ELR (cell line): ENCODE measurements at regions not wholly inside any gene's neighbourhood (a gene's known extent, or its start where the extent isn't known, plus 50 kb on each side); places are given as distances from the start of the nearest gene placed in this dataset.

Source experiments
- DNase-seq: peaks from one replicate; pipeline ENCODE4 v3.0.0-alpha.2; 2015; ENCODE audit warnings: low read depth

GRCh38 chrX:8319359-8319758, 145.3 kb upstream of the VCX3B start:
- no peak for DNase-seq

DNA sequence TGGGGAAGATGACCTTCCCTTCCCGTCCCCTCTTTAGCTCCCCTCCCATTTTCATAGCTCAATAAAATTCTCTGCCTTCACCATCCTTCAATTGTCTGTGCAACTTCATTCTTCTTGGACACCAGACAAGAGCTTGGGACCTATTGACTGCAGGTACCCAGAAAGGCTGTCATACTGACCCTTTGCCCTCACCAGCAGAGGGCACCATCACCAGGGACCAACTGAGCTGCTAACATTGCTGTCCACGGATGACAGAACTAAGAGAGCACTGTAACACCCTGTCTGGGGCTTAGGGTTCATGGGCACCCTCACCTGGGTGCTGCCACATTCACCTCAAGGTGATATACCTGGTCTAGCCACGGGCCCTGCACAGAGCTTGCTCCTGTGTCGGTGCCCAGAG, 141.3 kb upstream of the VCX3B start:
- DNase-seq = no peak

DNA sequence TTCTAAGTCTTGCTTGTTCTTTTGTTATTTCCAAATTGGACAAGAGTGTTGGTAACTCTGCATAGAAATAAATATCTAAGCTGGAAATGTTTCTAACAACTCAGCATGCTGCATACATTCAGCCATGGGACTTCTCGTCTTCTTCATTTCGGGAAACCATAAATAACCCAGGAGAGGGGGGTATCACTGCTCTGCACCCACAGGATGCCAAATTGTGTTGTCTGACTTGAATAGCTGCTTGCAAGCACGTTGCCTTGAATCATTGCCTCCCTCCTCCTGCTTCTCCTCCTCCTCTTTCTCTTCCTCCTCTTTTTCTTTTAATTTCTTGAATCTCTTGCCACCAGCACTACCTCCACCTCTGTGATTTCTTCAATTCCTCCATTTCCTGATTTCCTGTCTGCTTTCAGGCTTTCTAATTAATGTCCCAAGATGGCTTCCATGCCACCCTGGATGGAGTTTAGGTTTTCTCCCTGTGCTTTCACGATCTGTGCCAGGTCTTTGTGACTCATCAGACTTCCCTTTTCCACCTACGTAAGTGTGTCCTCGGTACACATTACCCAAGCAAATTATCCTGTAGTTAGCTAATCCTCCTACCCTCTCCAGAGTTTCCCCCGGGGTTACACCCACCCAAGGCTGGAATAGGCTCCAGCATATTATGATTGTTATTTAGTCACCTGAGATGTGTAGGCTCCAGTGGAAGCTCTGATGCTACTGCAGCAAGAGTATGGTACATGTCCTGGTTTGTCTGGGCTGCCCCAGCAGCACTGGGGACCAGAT, 122.6 kb upstream of the VCX3B start:
- peak; percentile 34 for DNase-seq

- peak; percentile 64 for DNase-seq
Observed at GRCh38 chrX:8345473-8345872, 119.2 kb upstream of the VCX3B start.

DNA sequence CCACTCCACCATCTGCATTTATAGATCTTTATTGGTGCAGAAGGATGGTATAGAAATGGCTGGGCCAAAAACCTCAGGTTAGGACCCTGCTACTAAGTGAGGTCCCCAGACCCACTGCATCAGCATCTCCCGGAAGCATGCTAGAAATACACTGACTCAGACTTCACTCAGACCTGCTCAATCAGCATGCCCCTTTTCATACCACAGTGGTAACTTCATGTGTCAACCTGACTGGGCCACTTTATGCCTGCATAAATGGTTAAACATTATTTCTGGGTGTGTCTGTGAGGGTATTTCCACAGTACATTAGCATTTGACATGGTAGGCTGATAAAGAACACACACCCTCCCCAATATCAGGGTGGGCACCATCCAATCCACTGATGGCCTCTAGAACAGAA, 118.6 kb upstream of the VCX3B start:
- DNase-seq = no peak

GRCh38 chrX:8346892-8347291, 117.7 kb upstream of the VCX3B start:
- DNase-seq = no peak

- no peak for DNase-seq
Observed at GRCh38 chrX:8349816-8350544, 114.7 kb upstream of the VCX3B start.

DNA sequence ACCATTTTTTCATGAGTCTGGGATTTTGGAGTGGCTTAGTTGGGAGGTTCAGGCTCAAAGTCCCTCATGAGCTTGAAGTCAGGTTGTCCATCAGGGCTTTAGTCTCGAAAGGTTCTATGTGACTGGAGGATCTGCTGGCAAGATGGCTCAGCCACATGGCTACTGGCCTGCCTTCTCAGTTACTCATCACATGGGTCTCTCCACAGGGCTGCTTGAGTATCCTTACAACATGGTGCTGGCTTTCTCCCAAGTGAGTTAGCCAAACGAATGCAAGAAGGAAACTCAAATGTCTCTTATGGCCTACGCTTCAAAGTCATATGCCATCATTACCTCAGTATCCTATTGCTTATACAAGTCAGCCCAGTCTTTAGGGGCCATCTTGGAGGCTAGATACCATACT, 106.3 kb upstream of the VCX3B start:
- no peak for DNase-seq

GRCh38 chrX:8364369-8365141, 100.1 kb upstream of the VCX3B start:
- peak; percentile 50 for DNase-seq

DNA sequence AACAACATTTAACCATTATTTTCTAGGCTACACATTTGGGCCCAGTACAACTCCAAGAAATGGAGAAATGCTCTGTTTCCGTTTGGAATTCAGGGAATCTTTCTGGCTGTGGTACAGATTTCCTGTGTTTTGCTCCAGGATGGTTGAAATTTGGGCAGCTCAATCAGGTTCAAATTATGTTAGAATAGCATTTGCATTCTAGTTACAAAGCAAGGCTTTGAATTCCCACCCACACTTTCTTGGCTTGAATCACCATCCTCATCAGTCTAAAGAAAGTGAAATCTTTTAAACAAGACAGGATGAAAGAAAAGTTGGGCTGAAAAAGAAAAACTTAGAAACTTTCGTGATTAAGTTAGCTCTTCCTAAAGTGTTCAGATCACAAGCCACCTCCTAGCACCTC, 98.1 kb upstream of the VCX3B start:
- no peak for DNase-seq

- DNase-seq = peak; percentile 64
Observed at GRCh38 chrX:8374041-8374825, 90.4 kb upstream of the VCX3B start.

GRCh38 chrX:8377041-8377440, 87.6 kb upstream of the VCX3B start:
- no peak for DNase-seq

DNA sequence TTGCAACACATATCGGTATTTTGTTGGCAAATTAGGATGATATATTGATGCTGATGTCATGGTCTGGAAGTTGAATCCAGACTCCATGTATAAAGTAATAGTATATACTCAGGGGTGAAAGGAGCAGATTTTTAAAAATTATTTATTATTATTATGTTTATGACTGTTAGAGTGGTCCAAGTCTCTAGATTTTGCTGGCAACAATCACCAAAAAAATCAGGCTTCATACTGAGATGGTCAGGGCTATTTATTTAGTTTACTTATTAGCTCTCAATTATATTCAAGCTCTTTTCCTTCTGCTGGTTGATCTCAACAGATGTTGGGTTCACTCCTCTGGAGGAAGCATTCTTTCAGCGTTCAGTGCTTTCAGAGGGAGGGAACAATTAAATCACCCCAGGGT, 73.9 kb upstream of the VCX3B start:
- DNase-seq = no peak

DNA sequence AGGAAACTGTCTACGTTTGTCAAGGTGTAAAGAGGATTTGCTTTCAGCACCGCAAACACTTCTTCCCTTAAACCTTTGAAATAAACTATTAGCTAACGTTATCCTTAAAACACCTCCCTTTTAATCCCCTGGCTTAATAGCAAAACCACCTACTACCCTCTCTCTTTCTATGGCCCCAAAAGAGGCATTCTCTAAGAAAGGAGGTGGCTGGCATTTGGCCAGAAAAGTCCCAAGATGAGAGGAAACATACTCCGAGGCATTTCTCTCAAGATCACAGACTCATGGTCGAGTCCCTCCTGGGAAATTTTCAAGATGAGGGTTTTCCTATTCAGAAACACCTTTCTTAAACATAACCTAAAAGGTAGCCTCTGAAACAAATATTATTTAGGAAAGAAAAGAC, 60.6 kb upstream of the VCX3B start:
- peak; percentile 3 for DNase-seq

DNA sequence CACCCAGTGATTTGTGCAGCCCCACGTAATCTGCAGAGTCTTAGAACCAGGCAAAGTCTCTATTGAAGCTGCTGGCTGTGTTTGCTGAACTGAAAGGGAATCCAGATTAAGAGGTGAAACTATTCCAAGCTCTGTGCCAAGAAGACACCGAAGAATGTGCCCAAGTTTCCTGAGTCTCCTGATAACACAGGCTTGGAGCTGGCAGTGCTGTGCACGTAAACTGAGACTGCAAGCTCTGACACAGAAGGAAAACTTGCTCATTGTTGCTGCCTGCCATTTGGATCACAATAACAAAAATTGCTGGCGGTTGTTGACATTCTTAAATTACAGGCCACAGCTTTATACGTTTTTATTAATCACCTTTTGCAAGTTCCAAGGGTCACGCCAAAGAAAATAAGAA, 60.2 kb upstream of the VCX3B start:
- peak; percentile 3 for DNase-seq

DNA sequence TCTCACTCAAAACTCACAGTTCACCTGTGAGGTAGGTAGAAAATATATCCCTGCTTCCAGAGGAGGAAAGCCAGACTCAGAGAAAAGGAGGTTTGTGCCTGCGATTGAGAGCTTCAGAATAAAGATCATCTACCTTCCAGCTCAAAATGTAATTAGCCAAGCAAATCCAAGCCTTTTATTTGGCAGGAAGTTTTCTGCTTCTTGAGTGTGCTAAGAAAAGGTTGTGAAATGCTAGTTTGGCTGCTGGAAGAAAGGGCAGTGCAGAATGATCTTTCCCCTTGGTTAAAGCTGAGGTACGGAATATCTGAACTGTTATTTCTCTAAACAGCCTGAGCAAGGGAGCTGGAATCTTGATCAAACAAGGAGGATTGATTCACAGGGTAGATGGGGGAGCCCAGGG, 59.7 kb upstream of the VCX3B start:
- DNase-seq = no peak

- peak; percentile 3 for DNase-seq
Observed at GRCh38 chrX:8405631-8406030, 59.0 kb upstream of the VCX3B start.

DNA sequence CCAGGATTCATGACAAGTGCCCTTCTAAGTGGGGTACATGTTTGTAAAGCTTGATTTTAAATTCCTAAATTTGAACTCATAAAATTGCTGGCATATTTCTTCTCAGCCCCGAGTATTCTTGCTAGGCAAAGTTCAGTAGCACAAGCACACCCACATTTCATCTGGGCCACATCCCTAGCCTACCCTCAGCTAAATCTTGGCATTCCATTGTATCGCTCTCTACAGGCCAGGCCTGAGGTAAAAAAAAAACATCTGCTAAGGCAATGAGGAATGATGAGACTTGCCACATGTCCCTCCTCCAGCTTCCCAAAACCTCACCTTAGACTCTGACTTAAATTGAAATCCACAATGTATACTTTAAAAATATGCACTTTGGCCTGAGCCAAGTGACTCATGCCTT, 51.4 kb upstream of the VCX3B start:
- no peak for DNase-seq
